SU-DHL-6 (cell line): ENCODE measurements at regions not wholly inside any gene's neighbourhood (a gene's known extent, or its start where the extent isn't known, plus 50 kb on each side); places are given as distances from the start of the nearest gene placed in this dataset.

Experiments used
- H2AFZ ChIP-seq: fragments of 200-600 bp; sonication (generic); 2 replicates; pipeline ENCODE4 v1.6.1; 2014; ENCODE audit warnings: low read depth, mild to moderate bottlenecking, moderate library complexity, mixed read lengths, antibody characterized with exemption, low read length; ENCODE audit not compliant: severe bottlenecking
- H3F3A ChIP-seq: fragments of 200-600 bp; shearing (Covaris generic); 2 replicates; pipeline ENCODE4 v1.6.0; 2016; ENCODE audit warnings: antibody characterized with exemption, mild to moderate bottlenecking; ENCODE audit not compliant: insufficient read depth
- H3K27ac ChIP-seq: fragments of 200-600 bp; sonication (generic); 2 replicates; pipeline ENCODE4 v1.5.1; 2016; ENCODE audit warnings: low read depth, mild to moderate bottlenecking, low read length, moderate library complexity, mixed read lengths
- H3K27me3 ChIP-seq: fragments of 200-600 bp; sonication (generic), shearing (Covaris generic); 2 replicates; pipeline ENCODE4 v1.6.0; 2014; ENCODE audit warnings: mild to moderate bottlenecking, low read length
- H3K36me3 ChIP-seq: fragments of 200-600 bp; sonication (generic); 2 replicates; pipeline ENCODE4 v1.6.1; 2014; ENCODE audit warnings: mild to moderate bottlenecking, low read length, mixed read lengths
- H3K4me2 ChIP-seq: fragments of 300-600, 200-600 bp; shearing (Covaris generic), sonication (generic); 2 replicates; pipeline ENCODE4 v1.6.0; 2014; ENCODE audit warnings: low read length, low read depth, mild to moderate bottlenecking; ENCODE audit not compliant: poor library complexity, severe bottlenecking
- H3K4me3 ChIP-seq: fragments of 200-600 bp; sonication (generic); 2 replicates; pipeline ENCODE4 v1.5.1; 2014; ENCODE audit warnings: antibody characterized with exemption, low read length, mild to moderate bottlenecking, mixed read lengths; ENCODE audit not compliant: insufficient read depth, poor library complexity, severe bottlenecking
- H3K79me2 ChIP-seq: fragments of 200-600 bp; sonication (generic); 2 replicates; pipeline ENCODE4 v1.6.1; 2014; ENCODE audit warnings: mild to moderate bottlenecking, low read length, moderate library complexity; ENCODE audit not compliant: insufficient read depth
- H3K9ac ChIP-seq: fragments of 200-600 bp; sonication (generic); 2 replicates; pipeline ENCODE4 v1.7.0; 2014; ENCODE audit warnings: mild to moderate bottlenecking, low read length
- H3K9me2 ChIP-seq: fragments of 200-600 bp; sonication (generic); replicated peaks from 2 replicates; pipeline ENCODE4 v1.6.1; 2014; ENCODE audit warnings: low read length; ENCODE audit not compliant: insufficient read depth
- H3K9me3 ChIP-seq: fragments of 200-600 bp; sonication (generic); 2 replicates; pipeline ENCODE4 v1.6.1; 2014; ENCODE audit warnings: low read length, mixed read lengths; ENCODE audit not compliant: insufficient read depth
- H4K20me1 ChIP-seq: fragments of 200-600 bp; sonication (generic); 2 replicates; pipeline ENCODE4 v1.6.1; 2014; ENCODE audit warnings: low read depth, mild to moderate bottlenecking, antibody characterized with exemption, low read length, moderate library complexity, mixed read lengths
- EZH2phosphoT487 ChIP-seq: fragments of 200-600 bp; sonication (generic), shearing (Covaris generic); conservative IDR thresholded peaks from 2 replicates; pipeline ENCODE4 v1.6.1; 2018; ENCODE audit warnings: mild to moderate bottlenecking, antibody characterized with exemption, low read length, moderate library complexity, mixed read lengths
- TF ChIP-seq, protein P1 (sequence below): fragments of 200-600 bp; sonication (generic); IDR thresholded peaks from one replicate; pipeline ENCODE4 v1.5.1; 2017; ENCODE audit warnings: antibody characterized with exemption, mild to moderate bottlenecking, low read length, moderate library complexity; ENCODE audit not compliant: insufficient read depth, poor library complexity, severe bottlenecking

DNA sequence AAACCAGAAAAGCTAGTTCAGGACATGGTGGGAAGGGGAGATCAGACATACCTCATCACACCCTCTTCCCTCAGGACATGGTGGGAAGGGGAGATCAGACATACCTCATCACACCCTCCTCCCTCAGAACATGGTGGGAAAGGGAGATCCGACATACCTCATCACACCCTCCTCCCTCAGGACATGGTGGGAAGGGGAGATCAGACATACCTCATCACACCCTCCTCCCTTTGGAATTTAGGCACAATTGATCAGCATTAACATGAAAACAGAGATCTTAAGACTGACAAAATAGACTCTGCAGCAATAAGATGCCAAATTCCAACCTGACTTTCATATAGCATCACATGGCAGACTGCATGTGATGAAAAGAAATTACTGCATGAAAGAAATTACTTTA, 412.7 kb upstream of the ZNF717 start:
- H2AFZ ChIP-seq: no peak overlapping the region
- no peak overlapping the region for H3K27ac ChIP-seq
- no peaks in the 10 kb centered on the region for H3K9me3 ChIP-seq
- H3K27me3 ChIP-seq: no peaks in the 10 kb centered on the region
- H3K79me2 ChIP-seq: no peaks in the 10 kb centered on the region
- no peak for TF ChIP-seq EZH2phosphoT487
- TF ChIP-seq, protein P1, sequence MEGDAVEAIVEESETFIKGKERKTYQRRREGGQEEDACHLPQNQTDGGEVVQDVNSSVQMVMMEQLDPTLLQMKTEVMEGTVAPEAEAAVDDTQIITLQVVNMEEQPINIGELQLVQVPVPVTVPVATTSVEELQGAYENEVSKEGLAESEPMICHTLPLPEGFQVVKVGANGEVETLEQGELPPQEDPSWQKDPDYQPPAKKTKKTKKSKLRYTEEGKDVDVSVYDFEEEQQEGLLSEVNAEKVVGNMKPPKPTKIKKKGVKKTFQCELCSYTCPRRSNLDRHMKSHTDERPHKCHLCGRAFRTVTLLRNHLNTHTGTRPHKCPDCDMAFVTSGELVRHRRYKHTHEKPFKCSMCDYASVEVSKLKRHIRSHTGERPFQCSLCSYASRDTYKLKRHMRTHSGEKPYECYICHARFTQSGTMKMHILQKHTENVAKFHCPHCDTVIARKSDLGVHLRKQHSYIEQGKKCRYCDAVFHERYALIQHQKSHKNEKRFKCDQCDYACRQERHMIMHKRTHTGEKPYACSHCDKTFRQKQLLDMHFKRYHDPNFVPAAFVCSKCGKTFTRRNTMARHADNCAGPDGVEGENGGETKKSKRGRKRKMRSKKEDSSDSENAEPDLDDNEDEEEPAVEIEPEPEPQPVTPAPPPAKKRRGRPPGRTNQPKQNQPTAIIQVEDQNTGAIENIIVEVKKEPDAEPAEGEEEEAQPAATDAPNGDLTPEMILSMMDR: no peak
- no peaks in the 10 kb centered on the region for H3K9me2 ChIP-seq
- no peaks in the 10 kb centered on the region for H3F3A ChIP-seq
- H3K4me2 ChIP-seq: no peak overlapping the region
- H3K4me3 ChIP-seq: no peak overlapping the region
- H4K20me1 ChIP-seq: no peaks in the 10 kb centered on the region
- H3K9ac ChIP-seq: no peak overlapping the region
- no peaks in the 10 kb centered on the region for H3K36me3 ChIP-seq

DNA sequence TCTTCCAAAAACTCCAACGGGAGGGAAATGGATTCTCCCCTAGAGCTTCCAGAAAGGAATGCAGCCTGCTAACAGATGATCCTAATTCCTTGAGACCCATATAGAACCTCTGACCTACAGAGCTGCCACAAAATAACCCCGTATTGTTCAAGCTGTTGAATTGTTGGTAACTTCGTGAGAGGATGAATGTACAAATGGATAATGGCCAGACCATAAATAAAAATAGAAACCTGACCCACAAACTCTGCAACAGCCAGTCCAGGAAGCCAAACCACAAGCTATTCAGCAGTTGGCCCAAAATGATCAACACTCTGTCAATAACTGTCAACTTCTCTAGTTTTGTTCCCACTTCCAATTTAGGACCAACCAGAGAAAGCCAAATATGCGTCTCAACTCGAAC, 414.0 kb upstream of the ZNF717 start:
- Histone ChIP-seq H3F3A (no peaks in the 10 kb centered on the region), H3K27ac (no peak overlapping the region), H3K9ac (no peak overlapping the region), H4K20me1 (no peaks in the 10 kb centered on the region), H3K9me3 (no peaks in the 10 kb centered on the region), H3K4me3 (no peak overlapping the region), H3K79me2 (no peaks in the 10 kb centered on the region), H3K36me3 (no peaks in the 10 kb centered on the region), H3K9me2 (no peaks in the 10 kb centered on the region), H3K27me3 (no peaks in the 10 kb centered on the region), H2AFZ (no peak overlapping the region), H3K4me2 (no peak overlapping the region)
- no peak for TF ChIP-seq EZH2phosphoT487
- TF ChIP-seq, protein P1: no peak

DNA sequence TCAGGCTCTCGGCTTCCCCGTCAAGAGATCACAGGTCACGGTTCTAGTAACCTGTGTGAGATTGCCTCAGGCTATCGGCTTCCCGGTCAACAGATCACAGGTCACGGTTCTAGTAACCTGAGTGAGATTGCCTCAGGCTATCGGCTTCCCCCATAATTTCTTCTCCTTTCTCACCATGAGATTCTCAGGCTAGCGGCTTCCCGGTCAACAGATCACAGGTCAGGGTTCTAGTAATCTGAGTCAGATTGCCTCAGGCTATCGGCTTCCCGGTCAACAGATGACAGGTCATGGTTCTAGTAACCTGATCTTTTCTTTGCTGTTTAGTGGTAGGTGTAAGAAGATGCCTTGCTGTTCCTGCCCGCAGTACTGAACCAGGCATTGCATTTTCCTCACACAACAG, 418.2 kb upstream of the ZNF717 start:
- Histone ChIP-seq H3K79me2 (no peaks in the 10 kb centered on the region), H3K27ac (no peak overlapping the region), H3K4me3 (no peak overlapping the region), H3K36me3 (no peaks in the 10 kb centered on the region), H3K9me2 (no peaks in the 10 kb centered on the region), H3K27me3 (no peaks in the 10 kb centered on the region), H2AFZ (no peak overlapping the region), H3K9ac (no peak overlapping the region), H4K20me1 (no peaks in the 10 kb centered on the region), H3F3A (no peaks in the 10 kb centered on the region), H3K9me3 (no peaks in the 10 kb centered on the region), H3K4me2 (no peak overlapping the region)
- no peak for TF ChIP-seq EZH2phosphoT487
- TF ChIP-seq, protein P1: no peak

DNA sequence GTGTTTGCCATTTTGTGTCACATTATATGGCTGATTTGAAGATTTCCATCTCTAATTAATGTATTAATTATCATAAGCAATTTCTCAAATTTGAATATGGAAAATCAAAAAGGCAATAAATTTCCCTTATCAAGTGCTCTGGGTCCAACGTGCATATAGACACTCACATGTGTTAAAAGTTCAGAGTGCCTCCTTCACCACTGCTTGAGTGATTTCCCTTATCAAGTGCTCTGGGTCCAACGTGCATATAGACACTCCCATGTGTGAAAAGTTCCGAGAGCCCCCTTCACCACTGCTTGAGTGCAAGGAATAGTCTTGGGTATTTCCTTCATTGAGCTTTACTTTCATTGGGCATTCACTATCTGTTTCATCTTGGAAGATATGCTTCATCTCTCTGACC, 421.0 kb upstream of the ZNF717 start:
- H3K9ac ChIP-seq: no peak overlapping the region
- no peaks in the 10 kb centered on the region for H3K9me3 ChIP-seq
- no peak overlapping the region for H2AFZ ChIP-seq

More for the DNA sequence above, 421.0 kb upstream of the ZNF717 start:
- no peaks in the 10 kb centered on the region for H3K27me3 ChIP-seq
- no peaks in the 10 kb centered on the region for H3K79me2 ChIP-seq
- TF ChIP-seq, protein P1: no peak
- H3K4me2 ChIP-seq: no peak overlapping the region
- no peak overlapping the region for H3K27ac ChIP-seq
- no peaks in the 10 kb centered on the region for H3F3A ChIP-seq
- H3K9me2 ChIP-seq: no peaks in the 10 kb centered on the region
- no peak overlapping the region for H3K4me3 ChIP-seq
- no peaks in the 10 kb centered on the region for H4K20me1 ChIP-seq
- no peaks in the 10 kb centered on the region for H3K36me3 ChIP-seq
